GM19455 (cell line): ENCODE measurements at regions not wholly inside any gene's neighbourhood (a gene's known extent, or its start where the extent isn't known, plus 50 kb on each side); places are given as distances from the start of the nearest gene placed in this dataset.
"Not testable (repeated sequence)": the region's sequence is repeated elsewhere in the genome, so short reads cannot be mapped to it uniquely, and the experiment has no call there.

Experiments used
- ATAC-seq: cut with Tn5 transposase; IDR thresholded peaks from one replicate; pipeline ENCODE4 v1.9.1; 2021; ENCODE audit not compliant: unreplicated experiment

GRCh38 chr7:16369855-16370254 lies 51.5 kb downstream of the CRPPA start:
- ATAC-seq = no peak

- ATAC-seq = not testable (repeated sequence)
Observed at GRCh38 chr7:16369309-16369708, 52.0 kb downstream of the CRPPA start.

- ATAC-seq = no peak
Observed at GRCh38 chr7:16368885-16369284, 52.5 kb downstream of the CRPPA start.

GRCh38 chr7:16367115-16367514 lies 54.2 kb downstream of the CRPPA start:
- ATAC-seq = no peak

GRCh38 chr7:16365952-16366351 lies 55.4 kb downstream of the CRPPA start:
- ATAC-seq = no peak

- ATAC-seq = no peak
Observed at GRCh38 chr7:16365177-16365576, 56.2 kb downstream of the CRPPA start.

GRCh38 chr7:16359216-16359615 lies 62.1 kb downstream of the CRPPA start:
- ATAC-seq = no peak

- no peak for ATAC-seq
Observed at GRCh38 chr7:16357921-16358320, 63.4 kb downstream of the CRPPA start.

- ATAC-seq = no peak
Observed at GRCh38 chr7:16357474-16357873, 63.9 kb downstream of the CRPPA start.

GRCh38 chr7:16356301-16356958 lies 64.9 kb downstream of the CRPPA start:
- no peak for ATAC-seq

GRCh38 chr7:16354573-16354972 lies 66.8 kb downstream of the CRPPA start:
- no peak for ATAC-seq

GRCh38 chr7:16353226-16353625 lies 68.1 kb downstream of the CRPPA start:
- no peak for ATAC-seq

- no peak for ATAC-seq
Observed at GRCh38 chr7:16350634-16351033, 70.7 kb downstream of the CRPPA start.

- no peak for ATAC-seq
Observed at GRCh38 chr7:16348251-16348650, 73.1 kb downstream of the CRPPA start.

GRCh38 chr7:16347827-16348192 lies 73.5 kb downstream of the CRPPA start:
- ATAC-seq = no peak

GRCh38 chr7:16347066-16347826 lies 74.1 kb downstream of the CRPPA start:
- no peak for ATAC-seq

- ATAC-seq = no peak
Observed at GRCh38 chr7:16345979-16346958, 75.1 kb downstream of the CRPPA start.

GRCh38 chr7:16344927-16345326 lies 76.4 kb downstream of the CRPPA start:
- ATAC-seq = no peak

GRCh38 chr7:16343612-16344011 lies 77.7 kb downstream of the CRPPA start:
- ATAC-seq = no peak

- no peak for ATAC-seq
Observed at GRCh38 chr7:16338065-16338464, 83.3 kb downstream of the CRPPA start.

GRCh38 chr7:16326106-16326505 lies 95.2 kb downstream of the CRPPA start:
- no peak for ATAC-seq

- no peak for ATAC-seq
Observed at GRCh38 chr7:16323313-16323712, 98.0 kb downstream of the CRPPA start.
